ENCODE measurements at regions not wholly inside any gene's neighbourhood (a gene's known extent, or its start where the extent isn't known, plus 50 kb on each side); places are given as distances from the start of the nearest gene placed in this dataset.

DNA sequence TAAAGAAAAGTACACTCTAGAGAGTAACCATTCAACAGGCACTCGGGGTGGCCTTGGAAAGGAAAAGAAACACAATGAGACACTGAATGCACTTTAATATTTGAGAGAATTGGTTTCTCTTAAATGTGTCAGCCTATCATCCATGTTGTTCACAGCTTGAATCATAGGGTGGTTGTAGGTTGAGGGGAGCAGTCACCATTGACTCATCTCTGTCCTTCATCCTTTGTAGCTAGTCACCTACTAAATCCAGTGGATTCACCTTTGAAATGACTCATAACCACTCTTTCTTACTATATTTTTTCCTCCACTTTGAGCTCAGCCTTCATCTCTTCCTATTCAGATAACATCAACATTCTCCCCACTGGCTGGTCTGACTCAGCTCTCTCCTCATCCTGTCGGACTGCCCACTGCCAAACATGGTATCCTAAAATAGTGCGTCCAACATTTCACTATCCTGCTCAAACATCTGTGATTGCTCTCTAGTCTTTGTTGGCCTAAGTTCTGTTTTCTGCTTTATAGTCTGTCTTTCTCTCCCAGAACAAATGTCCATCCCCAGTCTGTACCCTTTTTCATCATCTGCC, 182.7 kb upstream of the GADL1 start:
- TF ChIP-seq, protein P1, sequence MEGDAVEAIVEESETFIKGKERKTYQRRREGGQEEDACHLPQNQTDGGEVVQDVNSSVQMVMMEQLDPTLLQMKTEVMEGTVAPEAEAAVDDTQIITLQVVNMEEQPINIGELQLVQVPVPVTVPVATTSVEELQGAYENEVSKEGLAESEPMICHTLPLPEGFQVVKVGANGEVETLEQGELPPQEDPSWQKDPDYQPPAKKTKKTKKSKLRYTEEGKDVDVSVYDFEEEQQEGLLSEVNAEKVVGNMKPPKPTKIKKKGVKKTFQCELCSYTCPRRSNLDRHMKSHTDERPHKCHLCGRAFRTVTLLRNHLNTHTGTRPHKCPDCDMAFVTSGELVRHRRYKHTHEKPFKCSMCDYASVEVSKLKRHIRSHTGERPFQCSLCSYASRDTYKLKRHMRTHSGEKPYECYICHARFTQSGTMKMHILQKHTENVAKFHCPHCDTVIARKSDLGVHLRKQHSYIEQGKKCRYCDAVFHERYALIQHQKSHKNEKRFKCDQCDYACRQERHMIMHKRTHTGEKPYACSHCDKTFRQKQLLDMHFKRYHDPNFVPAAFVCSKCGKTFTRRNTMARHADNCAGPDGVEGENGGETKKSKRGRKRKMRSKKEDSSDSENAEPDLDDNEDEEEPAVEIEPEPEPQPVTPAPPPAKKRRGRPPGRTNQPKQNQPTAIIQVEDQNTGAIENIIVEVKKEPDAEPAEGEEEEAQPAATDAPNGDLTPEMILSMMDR (IDR thresholded peaks at IDR 0.05), result no peak
- no peak for TF ChIP-seq EZH2 (IDR thresholded peaks at IDR 0.05)

Measured in neural progenitor cell (in vitro differentiated cells).